Keratinocyte (primary cell): ENCODE measurements at regions not wholly inside any gene's neighbourhood (a gene's known extent, or its start where the extent isn't known, plus 50 kb on each side); places are given as distances from the start of the nearest gene placed in this dataset.

ENCODE experiments used
- DNase-seq: peaks from one replicate; pipeline ENCODE4 v3.0.0-alpha.2; 2011; ENCODE audit warnings: low read depth, missing footprints, low spot score
- FAIRE-seq: peaks from 2 replicates; lab custom pipeline; 2011; peaks lifted over from hg19 to GRCh38; lab: Jason Lieb, UNC
- H2AFZ ChIP-seq: 2 replicates; pipeline ENCODE4 v1.6.0; 2012; ENCODE audit warnings: low read length, control low read depth, inconsistent platforms; ENCODE audit not compliant: control insufficient read depth
- H3K27ac ChIP-seq: 2 replicates; pipeline ENCODE4 v1.5.1; 2011; ENCODE audit warnings: low read length; ENCODE audit not compliant: control insufficient read depth, insufficient read depth
- H3K27me3 ChIP-seq: 3 replicates; pipeline ENCODE4 v1.6.0; 2011; ENCODE audit warnings: low read length; ENCODE audit not compliant: control insufficient read depth, insufficient read depth; ENCODE audit errors: extremely low read depth
- H3K36me3 ChIP-seq, 2 experiments: 2 replicates in 1 of 2; 3 replicates in 1 of 2; pipeline ENCODE4 v1.5.1; 2011; ENCODE audit warnings: low read length in 2 of 2, mild to moderate bottlenecking in 1 of 2; ENCODE audit not compliant: control insufficient read depth in 2 of 2, insufficient read depth in 2 of 2; ENCODE audit errors: extremely low read depth in 1 of 2
- H3K4me1 ChIP-seq: 3 replicates; pipeline ENCODE4 v1.5.1; 2011; ENCODE audit warnings: low read length; ENCODE audit not compliant: control insufficient read depth, insufficient read depth; ENCODE audit errors: extremely low read depth
- H3K4me2 ChIP-seq: 3 replicates; pipeline ENCODE4 v1.6.0; 2011; ENCODE audit warnings: low read depth, low read length; ENCODE audit not compliant: control insufficient read depth, insufficient read depth; ENCODE audit errors: extremely low read depth
- H3K4me3 ChIP-seq, 3 experiments: fragments of 200-600 bp in 1 of 3; sonication (generic) in 1 of 3; 2 replicates in 2 of 3; 3 replicates in 1 of 3; pipeline ENCODE4 v1.5.1; 2011 to 2016; ENCODE audit warnings: low read length in 3 of 3, mild to moderate bottlenecking in 3 of 3, control low read depth in 2 of 3, inconsistent platforms in 1 of 3, low read depth in 1 of 3, mixed read lengths in 1 of 3, mixed run types in 1 of 3, moderate library complexity in 1 of 3; ENCODE audit not compliant: control insufficient read depth in 2 of 3, insufficient read depth in 2 of 3; ENCODE audit errors: extremely low read depth in 1 of 3
- H3K79me2 ChIP-seq: 2 replicates; pipeline ENCODE4 v1.6.0; 2012; ENCODE audit warnings: low read length; ENCODE audit not compliant: control insufficient read depth, insufficient read depth
- H3K9ac ChIP-seq: 3 replicates; pipeline ENCODE4 v1.6.0; 2011; ENCODE audit warnings: low read length; ENCODE audit not compliant: control insufficient read depth, insufficient read depth; ENCODE audit errors: extremely low read depth
- H3K9me1 ChIP-seq: 3 replicates; pipeline ENCODE4 v1.6.0; 2011; ENCODE audit warnings: low read length; ENCODE audit not compliant: control insufficient read depth, insufficient read depth; ENCODE audit errors: extremely low read depth
- H3K9me3 ChIP-seq: 2 replicates; pipeline ENCODE4 v1.5.1; 2012; ENCODE audit warnings: low read depth, low read length; ENCODE audit not compliant: control insufficient read depth
- H4K20me1 ChIP-seq: 3 replicates; pipeline ENCODE4 v1.6.0; 2011; ENCODE audit warnings: low read length; ENCODE audit not compliant: control insufficient read depth, insufficient read depth; ENCODE audit errors: extremely low read depth
- EZH2 ChIP-seq: IDR thresholded peaks from one replicate; pipeline ENCODE4 v1.6.1; 2012; ENCODE audit warnings: inconsistent platforms, mild to moderate bottlenecking, low read length, moderate library complexity
- dilution Hi-C: fragments of 300-500 bp; cut with MboI; formaldehyde crosslinking; loops from one replicate; pipeline ENCODE4 v1.7.0; 2020; ENCODE audit warnings: low sequenced_read_pairs; ENCODE audit not compliant: extremely low pct_ligation_motif_present
- TF ChIP-seq, protein P1 (sequence below), 3 experiments: IDR thresholded peaks in 1 of 3; conservative IDR thresholded peaks in 1 of 3; optimal IDR thresholded peaks in 1 of 3; 2 replicates in 2 of 3; 3 replicates in 1 of 3; pipeline versions ENCODE3 to v1.5.1; 2011; ENCODE audit warnings: low read length in 3 of 3, mild to moderate bottlenecking in 3 of 3, moderate library complexity in 2 of 3, control low read depth in 1 of 3, inconsistent platforms in 1 of 3; ENCODE audit not compliant: insufficient read depth in 2 of 3; ENCODE audit errors: extremely low read depth in 1 of 3

- dilution Hi-C loops = no loop called here
- no peak for TF ChIP-seq EZH2
- TF ChIP-seq, protein P1, sequence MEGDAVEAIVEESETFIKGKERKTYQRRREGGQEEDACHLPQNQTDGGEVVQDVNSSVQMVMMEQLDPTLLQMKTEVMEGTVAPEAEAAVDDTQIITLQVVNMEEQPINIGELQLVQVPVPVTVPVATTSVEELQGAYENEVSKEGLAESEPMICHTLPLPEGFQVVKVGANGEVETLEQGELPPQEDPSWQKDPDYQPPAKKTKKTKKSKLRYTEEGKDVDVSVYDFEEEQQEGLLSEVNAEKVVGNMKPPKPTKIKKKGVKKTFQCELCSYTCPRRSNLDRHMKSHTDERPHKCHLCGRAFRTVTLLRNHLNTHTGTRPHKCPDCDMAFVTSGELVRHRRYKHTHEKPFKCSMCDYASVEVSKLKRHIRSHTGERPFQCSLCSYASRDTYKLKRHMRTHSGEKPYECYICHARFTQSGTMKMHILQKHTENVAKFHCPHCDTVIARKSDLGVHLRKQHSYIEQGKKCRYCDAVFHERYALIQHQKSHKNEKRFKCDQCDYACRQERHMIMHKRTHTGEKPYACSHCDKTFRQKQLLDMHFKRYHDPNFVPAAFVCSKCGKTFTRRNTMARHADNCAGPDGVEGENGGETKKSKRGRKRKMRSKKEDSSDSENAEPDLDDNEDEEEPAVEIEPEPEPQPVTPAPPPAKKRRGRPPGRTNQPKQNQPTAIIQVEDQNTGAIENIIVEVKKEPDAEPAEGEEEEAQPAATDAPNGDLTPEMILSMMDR (optimal IDR thresholded peaks at IDR 0.05 in 1 of 3, IDR thresholded peaks at IDR 0.05 in 1 of 3, conservative IDR thresholded peaks at IDR 0.05 in 1 of 3; ENCODE audit: extremely low read depth in 1 of 3, insufficient read depth in 2 of 3, low read length in 3 of 3) = no peak
- H3K9me3 ChIP-seq = no peaks in the 10 kb centered on the region
- H3K27ac ChIP-seq = no peak overlapping the region
- no peaks in the 10 kb centered on the region for H3K36me3 ChIP-seq
- FAIRE-seq = no peak
- no peak for DNase-seq
- no peak overlapping the region for H3K4me2 ChIP-seq
- no peaks in the 10 kb centered on the region for H4K20me1 ChIP-seq
- H2AFZ ChIP-seq = no peak overlapping the region
- no peak overlapping the region for H3K4me3 ChIP-seq
- H3K79me2 ChIP-seq = no peaks in the 10 kb centered on the region
- H3K4me1 ChIP-seq = no peaks in the 10 kb centered on the region
- H3K9ac ChIP-seq = no peak overlapping the region
- no peaks in the 10 kb centered on the region for H3K9me1 ChIP-seq
- H3K27me3 ChIP-seq = no peaks in the 10 kb centered on the region
These were observed 336.3 kb downstream of the RASEF start for GRCh38 chr9:82726424-82727276.

DNA sequence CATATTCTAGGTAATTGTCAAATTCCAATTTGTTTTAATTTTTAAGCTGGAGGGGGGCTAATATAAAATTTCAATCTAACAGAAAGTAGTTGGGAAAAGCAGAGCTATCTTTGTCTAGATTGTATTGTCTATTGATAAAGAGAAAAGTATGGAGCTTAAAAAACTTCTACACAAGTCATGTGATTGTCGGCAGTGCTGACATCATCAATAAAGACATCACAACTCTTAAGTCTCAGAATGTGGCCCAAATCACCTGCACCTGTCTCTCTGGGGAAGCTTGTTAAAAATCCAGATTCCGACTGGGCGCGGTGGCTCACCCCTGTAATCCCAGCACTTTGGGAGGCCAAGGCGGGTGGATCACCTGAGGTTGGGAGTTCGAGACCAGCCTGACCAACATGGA, 333.8 kb downstream of the RASEF start:
- Histone ChIP-seq H3K4me3 (no peak overlapping the region), H4K20me1 (no peaks in the 10 kb centered on the region), H2AFZ (no peak overlapping the region), H3K9me3 (no peaks in the 10 kb centered on the region), H3K36me3 (no peaks in the 10 kb centered on the region), H3K9me1 (no peaks in the 10 kb centered on the region), H3K4me1 (no peaks in the 10 kb centered on the region), H3K4me2 (no peak overlapping the region), H3K9ac (no peak overlapping the region), H3K27ac (no peak overlapping the region), H3K79me2 (no peaks in the 10 kb centered on the region), H3K27me3 (no peaks in the 10 kb centered on the region)
- dilution Hi-C loops = no loop called here
- no peak for DNase-seq
- TF ChIP-seq EZH2 = no peak
- TF ChIP-seq, protein P1 (optimal IDR thresholded peaks at IDR 0.05 in 1 of 3, IDR thresholded peaks at IDR 0.05 in 1 of 3, conservative IDR thresholded peaks at IDR 0.05 in 1 of 3; ENCODE audit: extremely low read depth in 1 of 3, insufficient read depth in 2 of 3, low read length in 3 of 3) = no peak
- FAIRE-seq = no peak
